Gastroesophageal sphincter (tissue), 3 donors: ENCODE measurements at regions not wholly inside any gene's neighbourhood (a gene's known extent, or its start where the extent isn't known, plus 50 kb on each side); places are given as distances from the start of the nearest gene placed in this dataset.

Experiments
- EP300 ChIP-seq: sonication (generic); formaldehyde crosslinking; IDR thresholded peaks from one replicate; pipeline ENCODE4 v1.6.1; 2017; ENCODE audit warnings: antibody characterized with exemption, mild to moderate bottlenecking
- TF ChIP-seq, protein P1 (sequence below), 4 experiments: fragments of 200-600 bp in 2 of 4; fragments of 450-650 bp in 2 of 4; sonication (generic) in 1 of 4; IDR thresholded peaks; one replicate each; pipeline ENCODE4 v1.5.1; 2017 to 2019; ENCODE audit warnings: antibody characterized with exemption in 4 of 4, mild to moderate bottlenecking in 2 of 4, moderate library complexity in 2 of 4

- TF ChIP-seq, protein P1, sequence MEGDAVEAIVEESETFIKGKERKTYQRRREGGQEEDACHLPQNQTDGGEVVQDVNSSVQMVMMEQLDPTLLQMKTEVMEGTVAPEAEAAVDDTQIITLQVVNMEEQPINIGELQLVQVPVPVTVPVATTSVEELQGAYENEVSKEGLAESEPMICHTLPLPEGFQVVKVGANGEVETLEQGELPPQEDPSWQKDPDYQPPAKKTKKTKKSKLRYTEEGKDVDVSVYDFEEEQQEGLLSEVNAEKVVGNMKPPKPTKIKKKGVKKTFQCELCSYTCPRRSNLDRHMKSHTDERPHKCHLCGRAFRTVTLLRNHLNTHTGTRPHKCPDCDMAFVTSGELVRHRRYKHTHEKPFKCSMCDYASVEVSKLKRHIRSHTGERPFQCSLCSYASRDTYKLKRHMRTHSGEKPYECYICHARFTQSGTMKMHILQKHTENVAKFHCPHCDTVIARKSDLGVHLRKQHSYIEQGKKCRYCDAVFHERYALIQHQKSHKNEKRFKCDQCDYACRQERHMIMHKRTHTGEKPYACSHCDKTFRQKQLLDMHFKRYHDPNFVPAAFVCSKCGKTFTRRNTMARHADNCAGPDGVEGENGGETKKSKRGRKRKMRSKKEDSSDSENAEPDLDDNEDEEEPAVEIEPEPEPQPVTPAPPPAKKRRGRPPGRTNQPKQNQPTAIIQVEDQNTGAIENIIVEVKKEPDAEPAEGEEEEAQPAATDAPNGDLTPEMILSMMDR (IDR thresholded peaks at IDR 0.05) = no peak
- no peak for TF ChIP-seq EP300
Measured at GRCh38 chr3:177371146-177371545, 173.9 kb upstream of the TBL1XR1 start.
